ENCODE measurements at regions not wholly inside any gene's neighbourhood (a gene's known extent, or its start where the extent isn't known, plus 50 kb on each side); places are given as distances from the start of the nearest gene placed in this dataset.

- DNase-seq (no peak), ATAC-seq (no peak)
- Histone ChIP-seq H3K27ac (no peak overlapping the region), H3K27me3 (no peaks in the 10 kb centered on the region), H3K36me3 (no peaks in the 10 kb centered on the region), H3K4me3 (no peak overlapping the region), H3K4me1 (no peaks in the 10 kb centered on the region), H3K9me3 (no peaks in the 10 kb centered on the region)
- intact Hi-C loops (cut with DNase I) = no loop called here
- no peak for TF ChIP-seq CTCF (IDR thresholded peaks at IDR 0.05)
Observed at GRCh38 chr20:22740829-22741228, 156.5 kb upstream of the FOXA2 start.

- DNase-seq (no peak), ATAC-seq (no peak)
- Histone ChIP-seq H3K27me3 (no peaks in the 10 kb centered on the region), H3K4me3 (no peak overlapping the region), H3K9me3 (no peaks in the 10 kb centered on the region), H3K4me1 (no peaks in the 10 kb centered on the region), H3K36me3 (no peaks in the 10 kb centered on the region), H3K27ac (no peak overlapping the region)
- no peak for TF ChIP-seq CTCF (IDR thresholded peaks at IDR 0.05)
- intact Hi-C loops (cut with DNase I) = no loop called here
Observed at GRCh38 chr20:22744341-22745193, 160.2 kb upstream of the FOXA2 start.

GRCh38 chr20:22745194-22745500, 160.8 kb upstream of the FOXA2 start:
- no peak overlapping the region for H3K27ac ChIP-seq
- ATAC-seq = no peak
- TF ChIP-seq CTCF (IDR thresholded peaks at IDR 0.05) = no peak
- no peak for DNase-seq
- no peaks in the 10 kb centered on the region for H3K36me3 ChIP-seq
- intact Hi-C loops (cut with DNase I) = no loop called here
- no peaks in the 10 kb centered on the region for H3K4me1 ChIP-seq
- no peaks in the 10 kb centered on the region for H3K27me3 ChIP-seq
- no peak overlapping the region for H3K4me3 ChIP-seq
- H3K9me3 ChIP-seq = no peaks in the 10 kb centered on the region

GRCh38 chr20:22746957-22747356, 162.6 kb upstream of the FOXA2 start:
- no peak for DNase-seq
- no peak for ATAC-seq
- Histone ChIP-seq H3K4me1 (no peaks in the 10 kb centered on the region), H3K9me3 (no peaks in the 10 kb centered on the region), H3K36me3 (no peaks in the 10 kb centered on the region), H3K27ac (no peak overlapping the region), H3K4me3 (no peak overlapping the region), H3K27me3 (no peaks in the 10 kb centered on the region)
- intact Hi-C loops (cut with DNase I) = no loop called here
- no peak for TF ChIP-seq CTCF (IDR thresholded peaks at IDR 0.05)

GRCh38 chr20:22752324-22752723, 168.0 kb upstream of the FOXA2 start:
- DNase-seq (no peak), ATAC-seq (no peak)
- no peaks in the 10 kb centered on the region for H3K27me3 ChIP-seq
- no peak for TF ChIP-seq CTCF (IDR thresholded peaks at IDR 0.05)
- no peaks in the 10 kb centered on the region for H3K36me3 ChIP-seq
- no peaks in the 10 kb centered on the region for H3K4me1 ChIP-seq
- intact Hi-C loops (cut with DNase I) = no loop called here
- H3K27ac ChIP-seq = no peak overlapping the region
- H3K4me3 ChIP-seq = no peak overlapping the region
- no peaks in the 10 kb centered on the region for H3K9me3 ChIP-seq
